Umbilical cord (tissue), 1 donor: ENCODE measurements at regions not wholly inside any gene's neighbourhood (a gene's known extent, or its start where the extent isn't known, plus 50 kb on each side); places are given as distances from the start of the nearest gene placed in this dataset.
A peak's percentile ranks its signal among the peaks of the same experiment; 100 is the strongest.
"Not testable (repeated sequence)": the region's sequence is repeated elsewhere in the genome, so short reads cannot be mapped to it uniquely, and the experiment has no call there.

ENCODE experiments used
- DNase-seq: peaks from one replicate; pipeline ENCODE4 v3.0.0-alpha.2; 2015; ENCODE audit warnings: low spot score

GRCh38 chr3:31285833-31286486 is 246.8 kb upstream of the STT3B start:
- DNase-seq = no peak

DNA sequence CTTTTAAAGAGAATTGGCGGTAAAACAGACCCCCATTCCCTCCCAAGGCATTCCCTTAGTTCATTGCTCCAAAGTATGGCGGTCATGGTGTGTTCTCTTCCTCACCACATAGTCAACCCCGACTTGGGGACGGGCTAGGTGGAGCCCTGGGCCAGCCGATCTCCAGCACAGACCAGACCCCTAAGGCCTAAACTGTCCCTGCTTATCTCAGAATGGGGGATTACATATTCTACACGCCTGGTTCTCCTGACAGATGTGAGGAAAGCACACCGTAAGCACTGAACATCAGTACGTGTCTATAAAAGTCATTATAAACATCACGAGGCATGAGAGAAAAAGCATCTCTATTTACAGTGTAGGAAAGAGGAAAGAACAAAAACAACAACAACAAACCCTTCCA is 244.5 kb upstream of the STT3B start:
- no peak for DNase-seq

- peak; percentile 94 for DNase-seq
Observed at GRCh38 chr3:31288641-31289100, 244.1 kb upstream of the STT3B start.

GRCh38 chr3:31289584-31289983 is 243.1 kb upstream of the STT3B start:
- DNase-seq = no peak

DNA sequence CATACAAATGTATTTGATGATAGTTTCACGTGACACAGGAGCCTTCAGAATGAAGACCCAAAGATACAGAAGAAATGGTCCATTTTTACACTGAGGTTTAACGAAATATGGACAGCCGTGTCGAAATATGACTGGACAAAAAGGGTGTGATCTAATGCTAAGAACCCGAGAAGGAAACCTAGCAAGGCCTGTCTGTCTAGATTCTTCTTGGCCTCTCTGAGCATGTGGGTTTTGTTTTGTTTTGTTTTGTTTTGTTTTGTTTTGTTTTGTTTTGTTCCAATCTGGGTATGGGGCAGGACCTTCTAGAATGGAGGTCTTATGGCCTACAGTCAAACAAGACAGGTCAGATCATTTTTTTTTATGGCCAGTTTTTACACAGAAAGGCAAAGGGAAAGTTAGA is 242.7 kb upstream of the STT3B start:
- DNase-seq = no peak

- no peak for DNase-seq
Observed at GRCh38 chr3:31291818-31292217, 240.9 kb upstream of the STT3B start.

DNA sequence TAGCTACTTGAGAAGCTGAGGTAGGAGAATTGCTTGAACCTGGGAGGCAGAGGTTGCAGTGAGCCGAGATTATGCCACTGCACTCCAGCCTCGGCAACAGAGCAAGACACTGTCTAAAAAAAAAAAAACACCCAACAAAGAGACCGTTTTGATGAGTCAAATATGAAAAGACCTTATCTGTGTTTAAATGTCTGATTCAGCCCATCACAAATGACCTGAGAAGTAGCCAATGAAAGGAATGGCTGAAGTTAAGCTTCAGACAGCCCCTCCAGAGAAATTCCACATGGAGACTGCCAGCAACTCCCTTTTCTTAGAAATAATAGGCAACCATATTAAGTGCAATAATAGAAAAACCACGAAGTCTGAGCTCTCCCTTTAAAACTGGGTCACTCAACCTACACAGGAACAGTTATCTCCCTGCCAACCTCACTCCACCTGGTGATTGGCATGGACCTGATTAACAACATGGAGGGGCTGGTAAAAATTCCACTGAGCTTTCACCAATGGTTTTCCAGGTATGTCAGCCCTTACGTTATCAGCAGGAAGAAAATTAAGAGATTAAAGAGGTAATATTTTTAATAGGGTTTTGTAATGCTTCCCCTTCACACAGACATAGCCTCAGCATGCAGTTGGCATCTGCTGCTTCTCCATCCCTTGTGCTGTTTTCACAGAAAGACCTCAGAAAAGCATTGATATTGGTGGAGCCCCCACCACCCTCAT is 238.1 kb upstream of the STT3B start:
- peak; percentile 22 for DNase-seq

DNA sequence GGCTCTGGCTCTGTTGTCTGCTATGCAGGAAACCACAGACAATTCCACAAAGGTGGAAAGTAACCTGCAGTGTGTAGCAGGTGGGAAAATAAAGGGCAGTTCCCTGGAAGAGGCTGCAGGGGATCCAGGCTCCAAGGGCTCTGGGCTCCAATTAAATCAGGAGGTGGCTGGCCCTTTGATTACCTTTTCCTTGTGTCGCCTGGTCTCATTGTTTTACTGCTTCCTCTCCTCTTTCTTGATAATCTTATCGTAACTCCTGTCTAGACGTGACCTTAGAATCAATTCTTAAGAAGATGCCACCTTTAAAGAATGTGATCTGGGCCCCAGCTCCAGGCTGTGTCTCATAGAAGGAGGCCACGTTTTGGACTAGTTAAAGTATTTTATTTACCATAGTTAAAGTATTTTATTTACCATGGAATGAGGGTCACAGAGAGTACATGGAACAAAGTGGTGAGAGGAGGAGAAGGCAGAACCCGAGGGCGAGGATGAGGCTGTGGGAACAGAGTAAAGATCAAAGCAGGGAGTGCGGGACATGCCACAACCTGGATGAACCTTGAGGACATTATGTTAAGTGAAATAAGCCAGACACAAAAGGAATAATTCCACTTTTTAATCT is 237.5 kb upstream of the STT3B start:
- no peak for DNase-seq

GRCh38 chr3:31297726-31298298 is 234.9 kb upstream of the STT3B start:
- DNase-seq = no peak

- DNase-seq = no peak
Observed at GRCh38 chr3:31300456-31301443, 232.0 kb upstream of the STT3B start.

- DNase-seq = no peak
Observed at GRCh38 chr3:31302343-31302742, 230.4 kb upstream of the STT3B start.

DNA sequence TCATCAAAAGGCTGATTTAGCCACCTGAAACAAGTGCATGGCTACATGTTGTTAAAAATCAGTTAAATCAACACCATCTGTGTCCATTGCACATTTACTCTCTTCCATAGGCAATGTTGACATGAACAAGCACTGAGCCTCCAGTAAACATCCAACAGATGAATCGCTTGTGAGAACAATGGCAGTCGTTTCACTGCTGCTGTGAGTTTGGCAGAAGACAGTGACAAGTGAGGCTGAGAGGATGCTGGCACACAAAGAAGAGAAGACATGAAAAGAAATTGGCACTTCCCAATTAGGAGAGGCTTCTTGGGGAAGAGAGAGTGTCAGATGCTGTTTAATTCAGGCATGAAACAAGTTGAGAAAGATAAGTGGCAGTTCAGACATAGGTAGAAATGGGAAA is 227.4 kb upstream of the STT3B start:
- DNase-seq = no peak

DNA sequence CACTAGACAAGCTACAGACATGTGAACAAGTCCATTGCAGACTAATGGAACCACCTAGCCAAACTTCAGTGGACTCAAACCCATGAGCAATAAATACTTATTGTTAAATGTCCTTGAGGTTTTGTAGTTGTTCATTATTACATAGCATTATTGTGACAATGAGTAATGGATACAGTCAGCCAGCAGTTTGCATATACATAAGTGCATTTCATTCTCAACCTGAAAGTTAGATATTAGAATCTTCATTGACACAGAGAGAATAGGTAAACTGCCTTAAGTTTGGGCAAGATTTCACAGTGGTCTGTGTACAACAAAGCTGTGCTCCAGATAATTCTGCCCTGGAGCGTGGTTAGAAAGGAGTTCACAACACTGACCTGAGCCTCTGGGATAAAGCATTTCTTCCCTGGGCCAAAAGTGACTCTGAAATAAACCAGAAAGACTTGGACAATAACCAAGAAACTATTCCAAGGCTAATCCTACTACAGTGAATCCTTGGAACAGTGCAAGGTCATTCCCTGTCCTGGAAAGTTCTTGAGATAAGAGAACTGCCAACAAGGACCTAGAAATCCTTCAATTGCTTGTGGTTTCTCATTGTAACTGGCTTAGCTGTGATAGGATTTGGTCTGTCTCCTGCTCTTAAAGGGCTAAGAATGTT is 225.5 kb upstream of the STT3B start:
- peak; percentile 84 for DNase-seq

DNA sequence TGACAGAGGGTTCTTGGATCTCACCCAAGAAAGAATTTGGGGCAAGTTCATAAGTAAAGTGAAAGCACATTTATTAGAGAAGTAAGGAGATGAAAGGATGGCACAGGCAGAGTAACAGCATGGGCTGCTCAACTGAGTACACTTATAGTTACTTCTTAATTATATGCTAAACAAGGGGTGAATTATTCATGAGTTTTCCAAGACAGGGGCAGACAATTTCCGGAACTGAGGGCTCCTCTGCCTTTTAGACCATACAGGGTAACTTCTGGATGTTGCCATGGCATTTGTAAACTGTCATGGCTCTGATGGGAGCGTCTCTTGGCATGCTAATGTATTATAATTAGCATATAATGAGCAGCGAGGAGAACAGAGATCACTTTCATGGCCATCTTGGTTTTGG is 221.2 kb upstream of the STT3B start:
- DNase-seq = no peak

GRCh38 chr3:31312400-31312799 is 220.3 kb upstream of the STT3B start:
- peak; percentile 18 for DNase-seq

DNA sequence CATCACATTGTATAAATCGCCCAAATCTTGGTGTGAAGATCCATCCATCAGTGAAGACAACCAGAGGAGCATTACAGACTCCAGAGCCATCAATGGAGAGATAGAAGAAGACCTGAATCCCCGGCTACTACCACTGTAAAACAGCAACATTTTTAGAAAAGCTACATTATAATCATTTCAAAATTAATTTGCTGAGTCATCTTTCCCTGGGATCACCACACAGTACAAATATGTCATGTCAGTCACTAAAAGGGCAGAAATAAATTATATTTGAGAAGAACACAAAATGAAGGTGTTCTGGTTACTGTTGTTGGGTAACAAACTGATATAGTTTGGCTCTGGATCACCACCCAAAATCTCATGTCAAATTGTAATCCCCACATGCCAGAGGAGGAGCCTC is 218.5 kb upstream of the STT3B start:
- DNase-seq = no peak

- DNase-seq = no peak
Observed at GRCh38 chr3:31319332-31319731, 213.4 kb upstream of the STT3B start.

- no peak for DNase-seq
Observed at GRCh38 chr3:31321620-31322019, 211.1 kb upstream of the STT3B start.

DNA sequence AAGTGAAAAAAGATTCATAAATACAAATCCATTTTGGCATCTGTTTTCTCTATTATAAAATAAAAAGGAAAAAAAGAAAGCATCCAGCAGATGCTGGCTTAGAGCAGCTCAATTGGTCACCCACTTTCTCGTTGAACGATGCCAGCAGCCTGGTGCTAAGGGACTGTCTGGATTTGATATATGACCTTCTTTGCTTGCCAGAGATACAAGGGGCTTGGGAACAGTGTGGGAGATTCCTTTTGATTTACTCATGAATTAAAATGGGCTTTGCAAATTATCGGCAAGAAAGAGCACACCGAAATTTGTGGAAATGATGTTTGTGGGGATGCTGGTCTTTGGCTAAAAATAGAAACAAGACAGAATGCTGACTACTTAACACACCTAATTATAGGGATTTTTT is 210.3 kb upstream of the STT3B start:
- DNase-seq = no peak

GRCh38 chr3:31327826-31328357 is 204.8 kb upstream of the STT3B start:
- DNase-seq = not testable (repeated sequence)

GRCh38 chr3:31331278-31331677 is 201.4 kb upstream of the STT3B start:
- DNase-seq = no peak
